ENCODE measurements at regions not wholly inside any gene's neighbourhood (a gene's known extent, or its start where the extent isn't known, plus 50 kb on each side); places are given as distances from the start of the nearest gene placed in this dataset.

- no peak for DNase-seq (ENCODE audit: low spot score in 2 of 2)
- TF ChIP-seq POLR2A (IDR thresholded peaks at IDR 0.05) (no peak), CTCF (IDR thresholded peaks at IDR 0.05) (no peak)
- 72 to 82% methylated on average over 18 of the region's 18 CpGs for WGBS, 2 donors
Observed at GRCh38 chr5:135133698-135134515, 99.9 kb upstream of the PITX1 start.

GRCh38 chr5:135133181-135133580 lies 99.2 kb upstream of the PITX1 start:
- TF ChIP-seq POLR2A (IDR thresholded peaks at IDR 0.05) (no peak), CTCF (IDR thresholded peaks at IDR 0.05) (no peak)
- 84 to 87% methylated on average over 9 of the region's 9 CpGs for WGBS, 2 donors
- H3K4me3 ChIP-seq (ENCODE audit: low read depth, poor library complexity, severe bottlenecking): no peak overlapping the region
- no peak for DNase-seq (ENCODE audit: low spot score in 2 of 2)
- intact Hi-C loops (cut with DNase I; ENCODE audit: low total_unique reads): no loop called here

More at GRCh38 chr5:135133698-135134515, 99.9 kb upstream of the PITX1 start:
- intact Hi-C loops (cut with DNase I; ENCODE audit: low total_unique reads): no loop called here
- H3K4me3 ChIP-seq (ENCODE audit: low read depth, poor library complexity, severe bottlenecking): no peak overlapping the region

GRCh38 chr5:135131801-135132680 lies 98.0 kb upstream of the PITX1 start:
- no peak for DNase-seq (ENCODE audit: low spot score in 2 of 2)
- WGBS, 2 donors: 83 to 87% methylated on average over 12 of the region's 12 CpGs
- intact Hi-C loops (cut with DNase I; ENCODE audit: low total_unique reads): no loop called here
- TF ChIP-seq POLR2A (IDR thresholded peaks at IDR 0.05) (no peak), CTCF (IDR thresholded peaks at IDR 0.05) (no peak)
- H3K4me3 ChIP-seq (ENCODE audit: low read depth, poor library complexity, severe bottlenecking): no peak overlapping the region

- DNase-seq (ENCODE audit: low spot score in 2 of 2): no peak
- TF ChIP-seq CTCF (IDR thresholded peaks at IDR 0.05): no peak
- TF ChIP-seq POLR2A (IDR thresholded peaks at IDR 0.05): no peak
- 87 to 92% methylated on average over 7 of the region's 7 CpGs for WGBS, 2 donors
- H3K4me3 ChIP-seq (ENCODE audit: low read depth, poor library complexity, severe bottlenecking): no peak overlapping the region
- intact Hi-C loops (cut with DNase I; ENCODE audit: low total_unique reads): no loop called here
Observed at GRCh38 chr5:135130261-135131215, 96.5 kb upstream of the PITX1 start.

- TF ChIP-seq CTCF (IDR thresholded peaks at IDR 0.05): no peak
- TF ChIP-seq POLR2A (IDR thresholded peaks at IDR 0.05): no peak
- 41 to 63% methylated on average over 12 of the region's 12 CpGs for WGBS, 2 donors
- no peak overlapping the region for H3K4me3 ChIP-seq (ENCODE audit: low read depth, poor library complexity, severe bottlenecking)
- DNase-seq (ENCODE audit: low spot score in 2 of 2): no peak
- intact Hi-C loops (cut with DNase I; ENCODE audit: low total_unique reads): no loop called here
Observed at GRCh38 chr5:135129307-135129706, 95.3 kb upstream of the PITX1 start.

Data from lower leg skin (tissue), 4 donors.